Superior temporal gyrus (tissue), 1 donor: ENCODE measurements at regions not wholly inside any gene's neighbourhood (a gene's known extent, or its start where the extent isn't known, plus 50 kb on each side); places are given as distances from the start of the nearest gene placed in this dataset.

ENCODE experiments used
- DNase-seq: peaks from one replicate; pipeline ENCODE4 v3.0.0-alpha.2; 2016; ENCODE audit errors: extremely low spot score

DNA sequence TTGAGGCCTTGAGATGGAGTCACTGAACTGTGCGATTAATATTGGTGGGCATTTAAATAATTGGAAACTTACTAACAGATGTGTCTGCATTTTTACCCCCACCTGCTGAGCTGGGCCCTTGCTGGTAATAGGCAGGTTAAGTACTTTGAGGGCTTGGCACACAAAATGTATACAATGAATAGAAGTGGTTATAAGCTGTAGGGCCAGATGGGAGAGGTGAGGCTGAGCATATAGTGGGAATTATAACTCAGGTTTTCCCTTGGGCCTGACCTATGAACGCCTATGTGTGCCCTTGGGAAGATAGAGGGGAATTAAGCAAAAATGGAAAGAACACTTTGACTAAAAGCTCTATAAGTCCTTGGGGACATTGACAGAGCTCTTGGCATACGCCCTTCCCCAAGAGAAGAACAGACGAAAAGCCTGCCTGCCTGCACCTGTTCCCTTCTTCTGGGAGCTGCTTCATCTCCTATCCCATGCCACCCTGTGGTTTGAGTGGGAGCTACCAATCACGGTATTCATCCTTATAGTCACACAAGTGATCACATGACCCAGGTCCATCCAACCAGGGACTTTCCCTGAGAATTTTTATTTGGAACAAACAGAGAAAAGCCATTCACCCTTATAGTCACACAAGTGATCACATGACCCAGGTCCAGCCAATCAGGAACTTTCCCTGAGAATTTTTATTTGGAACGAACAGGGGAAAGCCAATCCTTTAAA, 260.7 kb upstream of the CSF3R start:
- DNase-seq, result no peak

DNA sequence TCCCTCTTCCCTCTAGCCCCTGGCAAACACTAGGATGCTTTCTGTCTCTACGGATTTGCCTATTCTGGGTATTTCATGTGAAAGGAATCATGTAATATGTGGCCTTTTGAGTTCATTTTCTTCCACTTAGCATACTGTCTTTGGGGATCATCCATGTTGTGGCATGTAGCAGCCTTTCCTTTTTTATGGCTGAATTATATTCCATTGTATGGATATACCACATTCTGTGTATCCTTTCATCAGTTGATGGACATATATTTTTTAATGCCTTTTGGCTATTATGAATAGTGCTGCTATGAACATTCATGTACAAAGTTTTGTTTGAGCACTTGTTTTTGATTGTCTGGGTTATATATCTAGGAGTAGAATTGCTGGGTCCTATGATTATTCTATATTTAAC, 258.4 kb upstream of the CSF3R start:
- no peak for DNase-seq

DNA sequence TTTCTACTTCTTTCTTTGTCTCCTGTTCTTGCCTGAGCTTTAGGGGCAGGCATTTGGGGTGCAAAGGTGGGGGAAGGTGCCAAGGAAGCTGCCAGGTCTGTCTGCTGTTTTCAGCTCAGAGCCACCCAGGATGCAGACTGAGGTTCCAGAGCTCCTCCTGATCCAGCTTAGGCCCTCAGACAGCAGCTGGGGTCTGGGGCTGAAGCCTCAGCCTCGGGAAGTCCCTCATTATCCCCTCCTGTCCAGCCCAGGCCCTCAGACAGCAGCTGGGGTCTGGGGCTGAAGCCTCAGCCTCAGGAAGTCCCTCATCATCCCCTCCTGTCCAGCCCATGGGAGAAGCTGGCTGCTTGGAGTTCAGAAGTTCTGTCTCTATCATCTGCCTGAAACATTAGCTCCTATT, 257.7 kb upstream of the CSF3R start:
- DNase-seq, result no peak

DNA sequence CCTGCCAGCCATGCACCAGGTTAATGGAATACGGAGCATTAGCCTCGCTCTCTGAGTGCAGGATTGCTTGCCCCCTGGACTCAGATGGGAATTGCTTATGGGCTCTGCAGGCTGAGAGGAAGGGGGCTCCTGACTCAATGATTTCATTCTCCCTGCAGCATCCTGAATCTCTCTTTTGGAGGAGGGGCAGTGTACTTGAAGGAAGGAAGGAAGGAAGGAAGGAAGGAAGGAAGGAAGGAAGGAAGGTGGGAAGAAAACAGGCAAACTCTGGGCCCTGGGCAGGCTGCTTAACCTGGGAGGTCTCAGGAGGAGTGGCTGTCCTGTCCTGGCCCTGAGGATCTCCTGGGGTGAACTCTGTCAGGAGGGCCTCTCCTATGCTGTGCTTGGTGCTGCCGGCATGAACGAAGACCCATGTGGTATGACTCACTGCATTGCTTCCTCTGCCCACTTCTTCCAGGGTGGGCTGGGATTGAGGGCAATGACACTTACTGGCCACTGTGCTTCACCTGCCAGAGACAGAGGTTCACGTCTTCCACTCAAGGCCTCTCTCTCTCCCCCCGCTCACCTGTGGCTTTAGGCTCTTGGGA, 257.1 kb upstream of the CSF3R start:
- no peak for DNase-seq

DNA sequence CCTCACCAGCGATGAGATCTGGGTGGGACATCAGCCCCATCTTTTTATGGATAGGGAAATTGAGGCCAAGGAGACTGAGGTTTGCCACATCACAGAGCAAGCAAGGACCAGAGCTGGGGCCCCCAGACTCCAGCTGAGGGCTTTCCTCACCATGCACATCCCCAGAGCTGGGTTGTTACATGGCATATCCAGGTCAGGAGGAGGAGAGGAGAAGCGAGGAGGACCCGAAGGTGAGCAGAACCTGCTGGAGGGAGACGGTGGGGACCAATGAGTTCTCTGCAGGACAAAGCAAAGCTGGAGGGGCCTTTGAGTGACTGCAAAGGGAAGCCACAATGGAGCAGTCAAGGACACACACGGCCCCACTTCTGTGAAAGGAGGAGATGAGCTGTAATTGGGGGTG, 255.5 kb upstream of the CSF3R start:
- DNase-seq, result no peak

DNA sequence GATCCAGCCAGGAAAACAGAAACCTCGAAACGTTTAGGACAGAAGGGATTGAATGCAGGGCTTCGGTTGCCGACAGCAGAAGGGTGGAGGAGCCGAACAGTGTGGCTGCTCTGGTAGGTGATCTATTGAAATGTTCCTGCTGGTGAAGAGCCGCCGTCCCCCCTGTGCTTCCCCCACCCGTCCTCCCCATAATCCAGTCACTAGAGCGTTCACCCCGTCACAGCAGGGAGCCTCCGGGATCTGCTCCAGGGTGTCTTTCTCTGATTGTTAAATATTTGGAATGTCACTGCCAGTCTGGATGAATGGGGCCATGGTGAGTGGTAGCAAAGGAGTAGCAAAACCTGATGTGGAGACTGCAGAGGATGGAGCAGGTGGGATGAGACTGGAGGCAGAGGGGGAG, 255.1 kb upstream of the CSF3R start:
- DNase-seq, result no peak

DNA sequence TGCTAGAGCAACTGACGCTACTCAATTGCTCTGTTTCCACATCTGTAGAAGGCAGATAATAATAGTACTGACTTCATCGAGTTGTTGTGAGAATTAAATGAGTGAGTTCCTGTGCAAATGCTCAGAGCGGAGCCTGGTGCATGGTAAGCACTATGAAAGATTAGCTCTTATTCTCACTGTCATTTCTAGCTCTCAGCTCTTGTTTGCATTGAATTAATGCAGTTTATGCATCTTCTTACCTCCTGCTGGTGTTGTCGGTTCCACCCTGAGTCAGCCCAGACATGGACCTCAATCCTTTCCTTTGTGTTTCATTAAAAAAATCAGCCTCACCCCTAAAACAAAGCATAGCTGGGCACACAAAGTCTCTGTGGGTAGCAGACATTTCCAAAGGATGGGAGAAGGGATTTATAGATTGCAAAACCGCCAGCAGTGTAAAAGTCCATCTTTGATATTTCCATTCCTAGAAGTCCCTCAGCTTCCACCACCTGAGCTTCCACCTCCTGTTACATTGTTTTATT, 254.4 kb upstream of the CSF3R start:
- DNase-seq, result no peak

DNA sequence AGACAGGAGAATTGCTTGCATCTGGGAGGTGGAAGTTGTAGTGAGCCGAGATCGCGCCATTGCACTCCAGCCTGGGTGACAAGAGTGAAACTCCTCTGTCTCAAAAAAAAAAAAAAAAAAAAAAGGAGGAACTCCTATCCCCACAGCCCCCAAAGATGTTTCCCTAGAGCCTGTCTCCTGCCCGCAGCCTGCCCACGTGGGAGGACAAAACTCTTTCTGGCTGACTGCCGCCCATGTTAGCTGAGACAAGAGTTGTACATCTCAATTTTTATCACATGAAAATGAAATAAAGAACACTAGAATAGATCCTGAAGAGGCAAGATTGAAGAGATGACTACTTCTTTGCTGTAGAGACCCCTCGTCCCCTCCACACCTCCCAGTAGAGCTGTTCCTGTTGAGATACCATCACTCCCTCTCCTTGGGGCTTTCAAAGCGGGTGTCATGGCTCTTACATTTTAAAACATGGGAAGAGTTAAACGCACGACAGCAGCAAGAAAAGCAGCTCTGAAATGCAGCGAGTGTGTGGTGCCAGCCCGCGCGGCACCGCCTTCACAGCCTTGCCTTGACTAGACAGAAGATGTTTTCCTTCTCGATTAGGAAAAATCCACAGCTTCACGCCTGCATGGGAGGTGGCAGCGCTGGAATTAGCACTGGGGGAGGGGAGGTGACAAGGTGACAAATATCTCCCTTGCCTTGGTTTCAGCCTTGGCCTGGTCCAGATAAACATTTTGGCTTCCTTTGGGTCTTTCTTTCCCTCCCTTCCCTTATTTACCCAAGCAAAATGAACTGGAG, 253.4 kb upstream of the CSF3R start:
- DNase-seq, result no peak

DNA sequence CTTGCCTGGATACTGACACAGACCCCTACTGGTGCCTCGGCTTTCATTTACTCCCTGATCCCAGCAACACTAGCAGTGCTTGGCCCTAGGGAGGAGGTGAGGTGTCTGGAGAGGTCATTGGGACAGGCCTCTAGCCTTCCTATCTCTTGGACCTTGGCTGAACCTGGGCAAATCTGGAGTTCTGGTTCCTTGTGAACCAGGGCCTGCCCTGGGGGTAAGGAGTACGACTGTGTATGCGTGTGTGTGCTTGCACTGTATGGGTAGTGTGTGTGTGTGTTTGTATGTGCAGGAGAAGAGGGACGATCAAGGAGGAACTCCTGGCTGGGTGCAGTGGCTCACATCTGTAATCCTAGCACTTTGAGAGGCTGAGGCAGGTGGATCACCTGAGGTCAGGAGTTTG, 252.7 kb upstream of the CSF3R start:
- no peak for DNase-seq

DNA sequence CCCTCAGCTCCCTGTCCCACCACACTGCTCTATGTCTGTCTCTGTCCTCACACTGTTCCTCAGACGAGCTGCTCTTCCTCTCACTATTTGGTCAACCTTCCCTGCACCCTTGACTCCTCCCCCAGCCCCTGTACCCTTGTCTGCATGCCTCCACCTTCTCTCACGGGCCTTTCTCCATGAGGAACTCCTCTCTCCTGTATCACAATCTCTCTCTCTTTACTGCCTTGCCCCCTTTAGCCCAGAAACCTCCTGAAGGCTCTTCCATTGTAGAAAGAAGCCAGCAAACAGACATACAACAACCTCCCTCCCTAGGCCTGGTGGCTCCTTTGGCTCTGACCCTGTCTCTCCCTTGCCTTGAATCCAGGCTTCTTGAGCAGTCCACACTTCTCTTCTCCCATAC, 251.6 kb upstream of the CSF3R start:
- no peak for DNase-seq

DNA sequence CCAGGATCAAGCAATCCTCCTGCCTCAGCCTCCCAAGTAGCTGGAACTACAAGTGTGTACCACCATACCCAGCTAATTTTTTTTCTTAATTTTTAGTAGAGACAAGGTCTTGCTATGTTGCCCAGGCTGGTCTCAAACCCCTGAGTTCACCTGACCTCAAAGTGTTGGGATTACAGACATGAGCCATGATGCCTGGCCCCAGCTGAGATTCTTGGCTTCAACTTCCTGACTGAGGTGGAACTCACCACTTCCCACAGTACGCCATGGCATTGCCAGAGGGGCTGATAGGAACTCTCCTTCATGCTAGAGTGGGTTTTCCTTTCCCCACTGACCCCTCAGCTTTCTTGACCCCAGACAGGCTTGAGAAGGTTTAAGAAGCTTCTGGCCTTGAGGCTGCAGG, 251.0 kb upstream of the CSF3R start:
- no peak for DNase-seq

DNA sequence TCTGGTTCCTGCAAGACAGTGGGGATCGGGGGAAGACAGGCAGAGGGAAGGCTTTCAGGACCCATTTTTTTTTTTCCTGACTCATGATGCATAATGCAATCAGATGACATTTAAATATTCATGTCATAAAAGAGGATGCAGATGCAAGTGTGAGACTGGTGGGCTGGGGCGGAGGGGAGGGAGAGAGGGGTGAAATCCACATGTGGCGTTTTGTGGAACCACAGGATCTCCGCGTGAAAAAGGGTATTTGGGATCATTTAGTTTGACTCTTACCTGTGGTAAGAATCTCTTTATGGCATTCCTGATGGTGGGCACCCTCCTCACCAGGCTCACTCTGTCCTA, 249.3 kb upstream of the CSF3R start:
- no peak for DNase-seq

DNA sequence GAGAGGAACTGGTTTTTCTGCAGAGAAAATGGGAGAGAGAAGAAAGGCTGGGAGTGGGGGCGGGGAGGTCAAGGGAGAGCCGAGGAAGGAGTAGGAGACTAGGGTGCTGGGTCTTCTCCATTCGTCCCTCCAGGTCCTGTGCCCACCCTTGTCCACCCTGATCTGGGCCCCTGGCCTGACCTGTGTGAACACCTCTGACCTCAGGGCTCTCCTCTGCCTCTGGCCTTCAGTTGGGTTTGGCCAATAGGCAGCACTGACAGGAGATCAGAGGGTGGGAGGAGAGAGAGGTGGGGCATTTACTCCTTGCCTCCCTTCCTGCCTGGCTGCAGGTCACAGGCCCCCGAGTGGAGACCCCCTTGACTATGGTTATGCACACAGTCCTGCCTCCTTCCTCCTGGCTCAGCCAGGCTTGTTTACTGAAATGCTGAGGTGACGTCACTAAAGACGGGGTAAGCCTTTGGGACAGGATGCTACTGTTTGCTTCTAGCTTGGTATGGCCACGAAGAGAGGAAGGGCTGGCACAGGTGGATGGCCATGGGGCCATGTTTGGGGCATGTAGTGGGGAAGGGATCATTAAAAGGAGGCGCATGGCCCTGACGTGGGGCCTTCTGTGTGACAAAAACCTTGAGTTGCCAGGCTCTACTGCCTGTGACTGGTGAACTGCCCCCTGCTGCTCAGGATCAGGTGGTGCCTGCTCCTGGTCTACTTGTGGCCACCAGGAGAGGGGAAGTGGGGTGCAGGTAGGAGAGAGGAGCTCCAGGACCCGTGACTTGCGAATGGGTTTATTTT, 248.7 kb upstream of the CSF3R start:
- DNase-seq, result no peak

DNA sequence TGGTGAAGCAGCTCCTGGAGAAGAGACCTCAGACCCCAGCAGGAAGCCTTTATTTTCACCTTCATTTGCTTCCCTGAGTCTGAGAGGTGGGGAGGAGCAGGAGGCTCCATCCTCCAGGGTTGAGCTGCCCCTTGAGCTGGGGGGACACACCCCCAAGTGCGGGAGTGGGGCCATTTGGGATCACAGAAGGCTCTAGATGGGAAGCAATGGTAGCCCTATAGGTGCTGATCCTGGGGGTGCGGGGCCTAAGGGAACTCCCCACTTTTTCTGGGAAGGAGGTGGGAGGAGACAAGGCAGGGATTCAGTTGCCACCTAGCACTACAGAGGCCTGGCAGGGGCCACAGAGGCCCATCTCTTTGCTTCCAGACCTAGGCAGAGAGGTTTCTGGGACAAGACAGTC, 247.9 kb upstream of the CSF3R start:
- DNase-seq, result no peak

DNA sequence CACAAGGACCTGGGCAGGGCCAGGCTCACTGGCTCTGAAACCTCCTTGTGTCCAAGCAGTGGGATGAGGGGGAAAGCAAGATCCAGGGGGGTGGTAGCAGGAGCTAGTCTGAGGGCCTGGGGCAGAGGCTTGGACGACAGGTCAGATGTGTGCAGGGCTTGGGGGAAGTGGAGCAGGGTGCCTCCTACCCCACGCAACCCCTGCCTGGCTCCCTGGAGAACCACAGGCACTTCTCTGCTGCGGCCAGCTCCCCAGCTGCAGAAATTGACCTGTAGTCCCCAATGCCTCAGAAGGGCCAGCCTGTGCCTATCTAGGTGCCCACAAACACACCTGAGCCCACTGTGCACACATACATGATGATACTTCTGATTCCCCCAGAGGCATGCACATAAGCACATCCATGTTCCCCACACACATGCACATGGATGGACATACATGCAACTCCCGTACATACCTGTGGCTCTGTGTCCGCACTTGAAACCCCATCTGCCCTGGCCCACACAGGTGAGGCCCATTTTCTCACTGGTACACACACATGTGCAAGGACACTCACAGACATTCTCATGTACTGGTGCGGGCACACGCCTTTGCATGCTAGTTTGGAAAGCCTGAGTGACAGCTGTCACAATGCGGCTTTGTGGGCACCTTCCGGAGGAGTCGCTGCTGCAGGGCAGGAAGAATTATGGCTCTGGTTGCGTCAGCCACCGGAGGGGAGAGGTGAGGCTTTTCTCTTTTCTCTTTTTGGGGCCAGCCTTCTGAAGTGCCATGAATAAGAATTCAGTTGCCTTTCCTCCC, 247.2 kb upstream of the CSF3R start:
- no peak for DNase-seq

DNA sequence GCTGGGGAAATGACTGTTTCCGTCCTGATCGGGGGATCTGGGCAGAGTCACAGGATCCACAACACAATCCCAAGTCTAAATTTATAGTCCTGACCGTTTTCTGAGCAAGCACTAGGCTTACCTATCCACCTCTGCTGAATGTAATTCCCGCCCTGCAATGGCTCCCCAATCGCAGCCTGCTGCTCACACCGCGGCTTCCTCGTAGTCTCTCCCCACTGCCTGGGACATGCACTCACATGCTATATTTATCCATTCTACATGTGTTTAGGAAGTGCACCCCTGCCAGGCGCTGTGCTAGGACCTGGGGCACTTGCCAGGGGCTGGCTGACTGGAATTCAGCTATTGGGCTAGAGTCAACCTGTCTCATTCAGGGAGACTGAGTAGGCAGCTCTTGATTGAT, 246.6 kb upstream of the CSF3R start:
- no peak for DNase-seq

DNA sequence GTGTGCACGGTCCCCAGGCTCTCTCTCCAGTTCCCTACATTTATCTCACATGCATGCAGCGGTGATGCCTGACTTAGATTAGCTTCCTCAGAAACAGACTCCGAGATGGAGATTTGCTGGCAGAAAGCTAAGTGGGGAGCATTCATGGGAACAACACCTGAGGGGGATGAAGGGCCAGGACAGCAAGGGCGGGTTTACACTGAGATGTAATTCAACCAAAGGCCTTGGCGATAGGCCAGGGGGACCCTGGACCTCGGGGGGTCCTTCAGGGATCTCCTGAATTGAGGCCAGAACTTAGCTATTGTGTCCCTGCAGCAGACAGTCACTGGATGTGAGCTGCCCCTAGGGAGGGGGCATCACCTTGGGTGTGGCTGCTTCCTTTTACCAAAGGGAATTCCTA, 246.1 kb upstream of the CSF3R start:
- DNase-seq, result no peak

DNA sequence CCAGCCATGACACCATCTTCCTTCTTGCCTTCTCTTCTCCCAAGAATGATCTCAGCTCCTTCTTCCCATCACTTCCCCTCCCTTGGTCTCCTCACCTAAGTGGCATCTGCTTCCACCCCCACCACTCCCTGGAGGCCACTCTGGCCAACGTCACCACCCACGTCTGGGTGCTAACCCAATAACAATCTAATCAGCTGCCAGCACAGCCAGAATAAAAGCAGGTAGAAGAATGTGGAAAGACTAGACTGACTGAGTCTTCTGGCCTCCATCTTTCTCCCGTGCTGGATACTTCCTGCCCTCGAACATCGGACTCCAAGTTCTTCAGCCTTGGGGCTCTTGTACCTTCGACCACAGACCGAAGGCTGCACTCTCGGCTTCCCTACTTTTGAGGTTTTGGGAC, 245.3 kb upstream of the CSF3R start:
- no peak for DNase-seq

DNA sequence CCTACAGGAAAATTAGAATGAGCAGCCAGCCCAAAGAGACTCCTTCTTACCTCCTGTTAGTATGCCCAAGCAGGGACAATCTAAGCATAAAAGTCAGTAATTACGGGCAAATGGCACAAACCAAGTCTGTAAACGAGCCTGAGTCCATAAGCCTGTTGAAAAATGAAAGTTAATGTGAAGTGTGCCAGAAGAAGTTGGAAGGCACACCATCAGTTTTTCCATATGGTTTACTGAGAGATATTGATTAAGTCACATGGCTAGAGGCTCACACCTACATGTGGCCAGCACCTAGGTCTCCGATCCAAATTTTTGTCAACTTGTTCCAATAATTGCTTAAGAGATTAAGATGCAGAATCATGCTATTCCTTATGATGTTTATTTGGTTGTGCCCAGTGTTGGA, 242.4 kb upstream of the CSF3R start:
- no peak for DNase-seq

DNA sequence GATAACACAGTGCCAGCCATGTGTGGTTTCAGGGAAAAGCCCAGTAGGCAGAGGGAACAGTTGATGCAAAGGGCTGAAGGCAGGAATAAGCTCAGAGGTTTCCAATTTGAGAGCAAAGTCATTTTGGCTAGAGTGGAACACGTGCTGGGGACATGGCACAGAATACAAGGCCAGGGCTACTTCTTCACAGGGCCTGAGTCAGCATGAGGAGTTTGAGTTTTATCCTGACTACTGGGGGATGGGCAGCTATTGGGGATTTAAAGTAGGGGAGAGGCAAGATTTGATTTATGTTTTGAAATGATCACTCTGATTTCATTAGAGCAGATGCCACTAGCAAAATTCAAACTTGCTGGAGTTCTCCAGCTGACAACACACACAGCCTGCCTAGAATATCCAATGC, 241.1 kb upstream of the CSF3R start:
- no peak for DNase-seq

DNA sequence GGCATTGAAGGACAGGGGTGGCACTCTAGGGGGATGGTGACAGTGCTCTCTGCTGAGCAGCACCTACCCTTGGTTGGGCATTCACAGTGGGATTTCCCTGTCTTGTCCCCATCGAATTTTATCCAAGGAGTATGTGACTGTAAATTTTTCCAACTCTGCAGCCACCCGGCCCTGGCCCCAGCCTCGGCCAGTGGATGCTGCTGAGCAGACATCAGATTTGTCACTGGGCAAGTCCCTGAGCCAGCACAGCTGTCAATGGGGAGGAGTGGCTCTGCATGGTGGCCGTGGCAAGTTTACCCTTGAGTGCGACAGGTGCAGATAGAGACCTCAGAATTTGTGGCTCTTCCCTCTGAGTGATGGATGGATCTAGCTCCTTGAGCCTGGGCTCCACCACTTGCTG, 240.2 kb upstream of the CSF3R start:
- DNase-seq, result no peak

DNA sequence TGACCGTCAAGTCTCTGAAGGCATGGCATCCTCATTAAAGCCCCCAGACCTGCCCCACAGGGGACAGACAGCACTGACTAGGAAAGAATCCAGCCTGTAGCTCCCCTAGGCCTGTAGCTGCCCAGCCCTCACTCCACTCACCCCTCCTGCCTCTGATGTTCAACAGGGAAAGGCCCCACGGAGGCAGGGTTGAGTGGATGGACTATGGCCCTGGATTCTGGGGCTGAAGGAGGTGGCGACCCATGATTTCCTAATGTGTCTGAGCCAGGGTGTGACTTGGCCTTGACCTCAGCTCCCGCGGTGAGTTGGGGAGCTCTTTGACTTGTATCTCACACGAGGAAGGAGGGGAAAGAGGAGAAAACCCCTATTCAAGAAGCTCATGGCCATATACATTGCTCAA, 238.5 kb upstream of the CSF3R start:
- no peak for DNase-seq
